ENCODE measurements at regions not wholly inside any gene's neighbourhood (a gene's known extent, or its start where the extent isn't known, plus 50 kb on each side); places are given as distances from the start of the nearest gene placed in this dataset.

GRCh38 chr9:81847181-81847915, 80.9 kb upstream of the SPATA31D4 start:
- DNase-seq (ENCODE audit: low read depth), result no peak

DNA sequence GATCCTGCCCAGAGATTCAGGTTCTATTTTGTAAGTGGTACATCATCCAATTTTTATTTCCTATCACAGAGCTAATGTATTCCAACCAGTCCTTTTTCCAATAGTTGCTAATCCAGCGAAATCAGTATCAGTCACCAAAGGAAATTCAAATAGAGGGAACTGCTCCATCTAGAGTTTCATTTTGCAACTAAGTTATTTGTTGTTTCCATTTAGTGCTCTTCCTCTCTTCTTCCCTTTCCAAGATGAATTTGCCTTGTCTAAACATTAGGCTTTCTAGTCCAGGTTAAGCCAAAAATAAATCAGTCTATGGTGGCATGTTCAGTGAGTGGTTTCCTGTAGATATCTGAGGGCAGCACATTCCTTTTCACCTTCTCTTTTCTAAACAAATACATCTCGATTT, 79.8 kb upstream of the SPATA31D4 start:
- no peak for DNase-seq (ENCODE audit: low read depth)

DNA sequence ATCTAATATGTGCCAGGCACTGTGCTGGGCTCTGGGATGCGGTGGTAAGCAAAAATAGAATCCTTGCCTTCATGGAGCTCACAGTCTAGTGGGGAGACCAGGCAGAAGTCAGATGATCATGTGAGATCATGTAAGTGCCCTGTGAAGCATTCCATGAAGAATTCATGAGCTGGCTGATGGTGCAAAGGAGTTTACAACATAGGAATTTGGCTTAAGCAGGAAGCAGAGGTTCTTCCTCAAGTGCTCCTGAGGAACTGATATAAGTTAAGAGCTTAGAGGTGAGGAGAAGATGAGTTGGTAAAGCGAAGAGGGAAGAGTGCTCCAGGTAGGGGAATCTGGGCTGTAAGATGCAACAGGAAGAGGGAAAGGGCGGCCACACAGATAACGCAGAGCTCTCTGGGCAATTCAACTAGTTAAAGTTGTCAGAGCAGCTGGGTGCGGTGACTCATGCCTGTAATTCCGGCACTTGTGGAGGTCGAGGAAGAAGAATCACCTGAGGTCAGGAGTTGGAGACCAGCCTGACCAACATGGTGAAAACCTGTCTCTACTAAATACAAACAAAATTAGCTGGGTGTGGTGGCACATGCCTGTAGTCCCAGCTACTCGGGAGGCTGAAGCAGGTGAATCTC, 78.5 kb upstream of the SPATA31D4 start:
- no peak for DNase-seq (ENCODE audit: low read depth)

GRCh38 chr9:81850724-81851123, 77.5 kb upstream of the SPATA31D4 start:
- DNase-seq (ENCODE audit: low read depth), result no peak

DNA sequence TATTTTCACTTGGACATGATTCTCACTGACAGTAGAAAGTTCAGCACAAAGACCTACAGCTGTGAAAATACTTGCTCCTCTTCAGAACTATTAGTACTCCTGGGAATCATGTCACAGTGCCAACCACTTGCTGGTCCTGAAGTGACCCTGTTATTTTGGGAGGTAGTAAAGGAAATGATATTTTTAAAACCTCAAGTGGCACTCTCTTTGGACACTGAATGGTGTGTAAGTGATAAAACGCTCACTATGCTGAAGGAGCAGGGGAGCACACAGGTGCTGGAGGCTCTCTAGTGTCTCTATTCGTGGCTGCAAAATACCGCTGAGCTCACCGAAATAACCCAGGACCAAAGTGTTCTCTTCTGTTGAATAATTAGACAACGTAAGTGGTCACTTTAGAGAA, 76.9 kb upstream of the SPATA31D4 start:
- DNase-seq (ENCODE audit: low read depth), result no peak

DNA sequence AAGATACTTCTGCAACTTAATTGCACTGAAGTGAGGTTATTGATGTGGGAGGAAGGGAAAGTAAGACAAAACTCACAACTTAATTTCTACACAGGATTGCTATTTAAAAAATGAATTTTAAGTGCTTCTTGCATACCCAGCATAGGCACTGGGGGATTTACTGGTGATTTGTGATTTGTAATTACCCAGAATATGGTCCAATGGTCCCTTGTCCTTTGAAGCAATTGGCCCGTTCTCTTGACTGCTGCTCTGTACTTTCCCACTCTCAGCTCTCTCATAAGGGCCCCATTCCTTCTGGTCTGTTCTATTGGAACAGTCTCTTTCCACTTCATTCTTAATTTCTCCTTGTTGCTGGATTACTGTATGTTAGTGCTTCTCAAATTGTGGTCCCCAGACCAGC, 75.4 kb upstream of the SPATA31D4 start:
- no peak for DNase-seq (ENCODE audit: low read depth)

- peak; percentile 55 for DNase-seq (ENCODE audit: low read depth)
Observed at GRCh38 chr9:81855538-81855937, 72.7 kb upstream of the SPATA31D4 start.

GRCh38 chr9:81858657-81859430, 69.4 kb upstream of the SPATA31D4 start:
- DNase-seq (ENCODE audit: low read depth), result no peak

- DNase-seq (ENCODE audit: low read depth), result no peak
Observed at GRCh38 chr9:81860581-81860980, 67.6 kb upstream of the SPATA31D4 start.

GRCh38 chr9:81861644-81862043, 66.6 kb upstream of the SPATA31D4 start:
- peak; percentile 63 for DNase-seq (ENCODE audit: low read depth)

- DNase-seq (ENCODE audit: low read depth), result no peak
Observed at GRCh38 chr9:81868145-81868544, 60.1 kb upstream of the SPATA31D4 start.

GRCh38 chr9:81871695-81872094, 56.5 kb upstream of the SPATA31D4 start:
- peak; percentile 56 for DNase-seq (ENCODE audit: low read depth)

GRCh38 chr9:81874250-81874649, 54.0 kb upstream of the SPATA31D4 start:
- no peak for DNase-seq (ENCODE audit: low read depth)

GRCh38 chr9:81874931-81875330, 53.3 kb upstream of the SPATA31D4 start:
- no peak for DNase-seq (ENCODE audit: low read depth)

- DNase-seq (ENCODE audit: low read depth), result no peak
Observed at GRCh38 chr9:81877047-81877446, 51.2 kb upstream of the SPATA31D4 start.
